ENCODE measurements at regions not wholly inside any gene's neighbourhood (a gene's known extent, or its start where the extent isn't known, plus 50 kb on each side); places are given as distances from the start of the nearest gene placed in this dataset.

- DNase-seq (ENCODE audit: extremely low read depth, low read depth): no peak
- no peak for TF ChIP-seq CTCF (IDR thresholded peaks at IDR 0.05; ENCODE audit: low read depth, low read length)
Observed at GRCh38 chr2:137770166-137770565, 194.1 kb upstream of the HNMT start.

GRCh38 chr2:137771064-137771463 is 193.2 kb upstream of the HNMT start:
- no peak for DNase-seq (ENCODE audit: extremely low read depth, low read depth)
- no peak for TF ChIP-seq CTCF (IDR thresholded peaks at IDR 0.05; ENCODE audit: low read depth, low read length)

- no peak for TF ChIP-seq CTCF (IDR thresholded peaks at IDR 0.05; ENCODE audit: low read depth, low read length)
- no peak for DNase-seq (ENCODE audit: extremely low read depth, low read depth)
Observed at GRCh38 chr2:137772451-137772850, 191.8 kb upstream of the HNMT start.

- DNase-seq (ENCODE audit: extremely low read depth, low read depth): no peak
- no peak for TF ChIP-seq CTCF (IDR thresholded peaks at IDR 0.05; ENCODE audit: low read depth, low read length)
Observed at GRCh38 chr2:137775529-137775928, 188.7 kb upstream of the HNMT start.

GRCh38 chr2:137776697-137777096 is 187.6 kb upstream of the HNMT start:
- TF ChIP-seq CTCF (IDR thresholded peaks at IDR 0.05; ENCODE audit: low read depth, low read length): no peak
- DNase-seq (ENCODE audit: extremely low read depth, low read depth): no peak

DNA sequence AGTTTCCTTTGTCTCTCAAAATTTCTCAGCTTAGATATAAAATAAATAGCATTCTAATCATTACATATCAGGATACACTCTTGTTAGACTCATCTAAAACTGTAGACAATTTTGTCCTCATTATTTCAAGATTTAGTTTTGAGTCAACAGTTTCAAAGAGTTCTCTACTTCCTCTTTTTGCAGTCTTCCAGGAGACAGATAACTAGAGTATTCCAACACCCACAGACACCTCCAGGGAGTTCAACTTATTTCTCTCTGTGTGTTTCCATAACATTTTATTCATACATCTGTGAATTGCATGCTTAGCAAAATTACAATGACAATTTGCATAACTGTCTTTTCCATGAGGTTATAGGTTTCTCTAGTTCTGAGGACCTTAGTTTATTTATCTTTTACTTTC is 166.6 kb upstream of the HNMT start:
- no peak for DNase-seq (ENCODE audit: extremely low read depth, low read depth)
- no peak for TF ChIP-seq CTCF (IDR thresholded peaks at IDR 0.05; ENCODE audit: low read depth, low read length)

DNA sequence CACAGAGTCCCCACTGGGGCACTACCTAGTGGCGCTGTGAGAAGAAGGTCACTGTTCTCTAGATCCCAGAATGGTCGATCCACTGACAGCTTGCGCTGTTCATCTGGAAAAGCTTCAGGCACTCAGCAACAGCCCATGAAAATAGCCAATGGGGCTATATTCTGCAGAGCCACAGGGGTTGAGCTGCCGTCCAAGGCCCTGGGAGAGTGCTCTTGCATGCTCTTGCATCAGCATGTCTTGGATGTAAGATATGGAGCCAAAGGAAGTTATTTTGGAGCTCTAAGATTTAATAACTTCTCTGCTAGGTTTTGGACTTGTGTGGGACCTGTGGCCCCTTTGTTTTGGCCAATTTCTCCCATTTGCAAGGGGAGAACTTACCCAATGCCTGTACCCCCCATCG is 164.7 kb upstream of the HNMT start:
- TF ChIP-seq CTCF (IDR thresholded peaks at IDR 0.05; ENCODE audit: low read depth, low read length): no peak
- no peak for DNase-seq (ENCODE audit: extremely low read depth, low read depth)

All from AG09319 (cell line).